Coronary artery (tissue), 2 donors: ENCODE measurements at regions not wholly inside any gene's neighbourhood (a gene's known extent, or its start where the extent isn't known, plus 50 kb on each side); places are given as distances from the start of the nearest gene placed in this dataset.

Source experiments
- DNase-seq: peaks from one replicate; pipeline ENCODE4 v3.0.0-alpha.2; 2017; ENCODE audit warnings: low spot score
- H3K27ac ChIP-seq, 2 donors: fragments of 200-600 bp; sonication (generic); one replicate each; pipeline ENCODE4 v1.5.1; 2016 to 2019
- H3K4me3 ChIP-seq: fragments of 200-600 bp; sonication (generic); 2 replicates; pipeline ENCODE4 v1.5.1; 2016; ENCODE audit warnings: mild to moderate bottlenecking, moderate library complexity
- TF ChIP-seq, protein P1 (sequence below): fragments of 200-600 bp; sonication (generic); IDR thresholded peaks from one replicate; pipeline ENCODE4 v1.5.1; 2019; ENCODE audit warnings: antibody characterized with exemption

- no peak overlapping the region for H3K27ac ChIP-seq
- TF ChIP-seq, protein P1, sequence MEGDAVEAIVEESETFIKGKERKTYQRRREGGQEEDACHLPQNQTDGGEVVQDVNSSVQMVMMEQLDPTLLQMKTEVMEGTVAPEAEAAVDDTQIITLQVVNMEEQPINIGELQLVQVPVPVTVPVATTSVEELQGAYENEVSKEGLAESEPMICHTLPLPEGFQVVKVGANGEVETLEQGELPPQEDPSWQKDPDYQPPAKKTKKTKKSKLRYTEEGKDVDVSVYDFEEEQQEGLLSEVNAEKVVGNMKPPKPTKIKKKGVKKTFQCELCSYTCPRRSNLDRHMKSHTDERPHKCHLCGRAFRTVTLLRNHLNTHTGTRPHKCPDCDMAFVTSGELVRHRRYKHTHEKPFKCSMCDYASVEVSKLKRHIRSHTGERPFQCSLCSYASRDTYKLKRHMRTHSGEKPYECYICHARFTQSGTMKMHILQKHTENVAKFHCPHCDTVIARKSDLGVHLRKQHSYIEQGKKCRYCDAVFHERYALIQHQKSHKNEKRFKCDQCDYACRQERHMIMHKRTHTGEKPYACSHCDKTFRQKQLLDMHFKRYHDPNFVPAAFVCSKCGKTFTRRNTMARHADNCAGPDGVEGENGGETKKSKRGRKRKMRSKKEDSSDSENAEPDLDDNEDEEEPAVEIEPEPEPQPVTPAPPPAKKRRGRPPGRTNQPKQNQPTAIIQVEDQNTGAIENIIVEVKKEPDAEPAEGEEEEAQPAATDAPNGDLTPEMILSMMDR = no peak
- no peak overlapping the region for H3K4me3 ChIP-seq
- no peak for DNase-seq
Observed at GRCh38 chr1:68339505-68339904, 107.2 kb upstream of the WLS start.

DNA sequence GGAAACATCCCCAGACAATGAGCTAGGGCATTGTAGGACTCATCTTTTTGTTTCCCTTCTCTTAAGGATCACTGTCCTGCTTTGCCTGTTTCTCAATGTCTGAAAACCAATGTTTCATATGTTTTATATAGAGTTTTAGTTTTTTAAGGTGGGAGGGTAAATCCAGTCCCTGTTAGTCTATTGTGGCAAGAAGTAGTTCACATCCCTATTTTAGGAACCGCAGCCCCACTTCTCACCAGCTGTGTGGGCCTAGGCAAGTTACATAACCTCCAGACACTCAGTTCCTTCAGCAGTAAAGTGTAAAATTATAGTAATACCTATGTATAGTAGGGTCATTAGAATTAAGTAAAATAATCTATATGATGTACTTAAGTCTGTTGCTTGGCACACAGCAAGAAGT, 105.8 kb upstream of the WLS start:
- Histone ChIP-seq H3K4me3 (no peak overlapping the region), H3K27ac (no peak overlapping the region)
- TF ChIP-seq, protein P1 = no peak
- DNase-seq = no peak

- H3K4me3 ChIP-seq = no peak overlapping the region
- TF ChIP-seq, protein P1 = no peak
- no peak for DNase-seq
- H3K27ac ChIP-seq = no peak overlapping the region
Observed at GRCh38 chr1:68332041-68332440, 99.7 kb upstream of the WLS start.

GRCh38 chr1:68331117-68331865, 99.0 kb upstream of the WLS start:
- DNase-seq = no peak
- Histone ChIP-seq H3K4me3 (no peak overlapping the region), H3K27ac (no peak overlapping the region)
- TF ChIP-seq, protein P1 = no peak

- no peak overlapping the region for H3K4me3 ChIP-seq
Observed at GRCh38 chr1:68330391-68330790, 98.1 kb upstream of the WLS start.

DNA sequence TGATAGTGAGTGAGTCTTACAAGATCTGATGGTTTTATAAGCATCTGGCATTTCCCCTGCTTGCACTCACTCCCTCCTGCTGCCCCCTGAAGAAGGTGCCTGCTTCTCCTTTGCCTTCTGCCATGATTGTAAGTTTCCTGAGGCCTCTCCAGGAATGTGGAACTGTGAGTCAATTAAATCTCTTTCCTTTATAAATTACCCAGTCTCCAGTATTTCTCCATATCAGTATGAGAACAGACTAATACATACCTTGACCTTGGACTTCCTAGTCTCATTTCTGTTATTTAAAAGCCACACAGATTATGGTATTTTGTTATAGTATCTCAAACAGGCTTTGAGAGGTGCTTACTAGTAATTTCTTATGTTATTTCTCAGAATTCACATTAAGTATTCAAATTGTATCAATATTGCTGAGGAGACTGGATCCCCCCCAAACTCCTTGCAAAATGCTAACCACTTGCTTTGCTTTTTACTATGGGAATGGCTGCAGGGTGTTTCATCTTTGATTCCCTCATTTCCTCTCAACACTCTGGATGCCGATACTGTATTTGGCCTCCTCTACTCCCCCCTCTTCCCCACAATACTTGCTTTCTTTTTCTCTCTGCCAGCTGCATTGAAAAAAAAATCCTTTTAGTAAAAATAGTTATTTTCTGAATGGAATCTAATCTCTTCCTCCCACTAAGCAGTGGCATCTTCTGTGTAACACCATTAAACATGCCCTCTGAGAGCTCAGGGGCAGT, 96.9 kb upstream of the WLS start:
- no peak overlapping the region for H3K4me3 ChIP-seq
- TF ChIP-seq, protein P1 = no peak
- H3K27ac ChIP-seq = no peak overlapping the region
- DNase-seq = no peak

More at GRCh38 chr1:68330391-68330790, 98.1 kb upstream of the WLS start:
- no peak for DNase-seq
- no peak overlapping the region for H3K27ac ChIP-seq
- TF ChIP-seq, protein P1 = no peak

DNA sequence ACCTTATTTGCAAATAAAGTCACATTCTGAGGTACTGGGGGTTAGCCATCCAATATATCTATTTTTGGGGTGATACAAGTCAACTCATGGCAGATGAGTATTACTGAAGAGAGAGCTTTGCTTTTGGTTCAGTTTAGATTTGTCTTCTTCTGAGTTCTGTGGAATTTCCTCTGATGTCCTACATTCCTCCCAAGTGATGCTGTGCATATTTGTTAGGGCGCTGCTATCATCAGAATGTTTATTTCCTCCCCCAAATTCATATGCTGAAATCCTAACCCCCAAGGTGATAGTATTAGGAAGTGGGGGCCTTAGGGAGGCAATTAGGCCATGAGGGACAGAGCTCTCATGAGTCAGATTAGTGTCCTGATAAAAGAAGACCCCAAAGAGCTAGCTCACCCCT, 96.2 kb upstream of the WLS start:
- TF ChIP-seq, protein P1 = no peak

More for the DNA sequence above, 96.2 kb upstream of the WLS start:
- no peak overlapping the region for H3K4me3 ChIP-seq
- no peak for DNase-seq
- no peak overlapping the region for H3K27ac ChIP-seq
